Omental fat pad (tissue), 3 donors: ENCODE measurements at regions not wholly inside any gene's neighbourhood (a gene's known extent, or its start where the extent isn't known, plus 50 kb on each side); places are given as distances from the start of the nearest gene placed in this dataset.

Source experiments
- ATAC-seq: fragments of 150-250 bp; one replicate; pipeline ENCODE4 v1.9.1; 2016; ENCODE audit warnings: mild to moderate bottlenecking, moderate library complexity; ENCODE audit not compliant: low FRiP score
- DNase-seq: peaks from one replicate; pipeline ENCODE4 v3.0.0-alpha.2; 2019; ENCODE audit warnings: low spot score
- CTCF ChIP-seq, 3 donors: fragments of 450-650 bp; IDR thresholded peaks; one replicate each; pipeline ENCODE4 v1.5.1; 2016 to 2017; ENCODE audit warnings: antibody characterized with exemption in 3 of 3, mild to moderate bottlenecking in 3 of 3, moderate library complexity in 2 of 3

GRCh38 chr5:111887706-111888105 lies 130.7 kb upstream of the NREP start:
- DNase-seq (no peak), ATAC-seq (no peak)
- TF ChIP-seq CTCF (IDR thresholded peaks at IDR 0.05) = no peak

GRCh38 chr5:111869681-111870080 lies 112.7 kb upstream of the NREP start:
- ATAC-seq (no peak), DNase-seq (no peak)
- no peak for TF ChIP-seq CTCF (IDR thresholded peaks at IDR 0.05)

- ATAC-seq = no peak
- no peak for DNase-seq
- TF ChIP-seq CTCF (IDR thresholded peaks at IDR 0.05) = no peak
These were observed 108.4 kb upstream of the NREP start for GRCh38 chr5:111865356-111865755.

- ATAC-seq (no peak), DNase-seq (no peak)
- TF ChIP-seq CTCF (IDR thresholded peaks at IDR 0.05) = no peak
These were observed 106.8 kb upstream of the NREP start for GRCh38 chr5:111863801-111864200.

- ATAC-seq (peak; percentile 78), DNase-seq (no peak)
- no peak for TF ChIP-seq CTCF (IDR thresholded peaks at IDR 0.05)
These were observed 102.7 kb upstream of the NREP start for GRCh38 chr5:111859533-111860270.

- no peak for TF ChIP-seq CTCF (IDR thresholded peaks at IDR 0.05)
- no peak for DNase-seq
- ATAC-seq = peak; percentile 76
These were observed 102.0 kb upstream of the NREP start for GRCh38 chr5:111859031-111859430.

- ATAC-seq (no peak), DNase-seq (no peak)
- no peak for TF ChIP-seq CTCF (IDR thresholded peaks at IDR 0.05)
These were observed 100.6 kb upstream of the NREP start for GRCh38 chr5:111857623-111858022.
